HEK293 (cell line): ENCODE measurements at regions not wholly inside any gene's neighbourhood (a gene's known extent, or its start where the extent isn't known, plus 50 kb on each side); places are given as distances from the start of the nearest gene placed in this dataset.

Source experiments
- CTCF ChIA-PET: fragments of 350-600 bp; formaldehyde crosslinking; extraction: SDS; loops from one replicate; lab custom pipeline; 2021; ENCODE audit warnings: antibody characterized with exemption; lab: Yijun Ruan, JAX
- POLR2A ChIA-PET: fragments of 300-600 bp; formaldehyde crosslinking; extraction: SDS; loops from one replicate; lab custom pipeline; 2020; ENCODE audit warnings: antibody characterized with exemption, inconsistent platforms; lab: Yijun Ruan, JAX
- H3K27ac ChIP-seq: fragments of 200-500 bp; sonication (Bioruptor generic); 2 replicates; pipeline ENCODE4 v1.5.1; 2014; ENCODE audit warnings: low read depth, low read length, control low read depth, inconsistent platforms; ENCODE audit errors: extremely low read depth
- H3K36me3 ChIP-seq, 2 experiments: fragments of 200-500 bp in 1 of 2; sonication (Bioruptor generic) in 1 of 2; 1 replicate in 1 of 2; 2 replicates in 1 of 2; pipeline ENCODE4 v1.5.1; 2014 to 2017; ENCODE audit warnings: inconsistent platforms in 2 of 2, low read length in 2 of 2; ENCODE audit not compliant: control insufficient read depth in 2 of 2, insufficient read depth in 1 of 2
- H3K4me1 ChIP-seq: fragments of 200-500 bp; sonication (Bioruptor generic); 2 replicates; pipeline ENCODE4 v1.5.1; 2014; ENCODE audit warnings: mild to moderate bottlenecking, low read length, inconsistent platforms; ENCODE audit not compliant: control insufficient read depth, insufficient read depth
- H3K4me3 ChIP-seq: 2 replicates; pipeline ENCODE4 v1.5.1; 2011; ENCODE audit warnings: low read depth, mild to moderate bottlenecking, control low read depth, low read length, moderate library complexity
- H3K9me3 ChIP-seq: fragments of 200-500 bp; sonication (Bioruptor generic); 2 replicates; pipeline ENCODE4 v1.5.1; 2014; ENCODE audit warnings: low read depth, low read length, inconsistent platforms; ENCODE audit not compliant: control insufficient read depth, insufficient read depth
- AEBP2 ChIP-seq: fragments of 450-650 bp; formaldehyde crosslinking; IDR thresholded peaks from 2 replicates; pipeline ENCODE4 v1.5.1; 2016; ENCODE audit warnings: missing biosample characterization, missing genetic modification characterization, borderline replicate concordance
- EGR2 ChIP-seq: fragments of 450-650 bp; formaldehyde crosslinking; IDR thresholded peaks from 2 replicates; pipeline ENCODE4 v1.5.1; 2016; ENCODE audit warnings: low read depth, missing biosample characterization, missing genetic modification characterization
- FEZF1 ChIP-seq: fragments of 450-650 bp; formaldehyde crosslinking; IDR thresholded peaks from 2 replicates; pipeline ENCODE4 v1.5.1; 2016; ENCODE audit warnings: missing biosample characterization, missing genetic modification characterization
- GLI2 ChIP-seq: fragments of 450-650 bp; formaldehyde crosslinking; IDR thresholded peaks from 2 replicates; pipeline ENCODE4; 2017; ENCODE audit warnings: missing biosample characterization, missing genetic modification characterization, low read depth, borderline replicate concordance
- IKZF3 ChIP-seq: fragments of 450-650 bp; IDR thresholded peaks from 2 replicates; pipeline ENCODE4 v1.5.0; 2018; ENCODE audit warnings: missing biosample characterization, mild to moderate bottlenecking, missing genetic modification characterization, moderate library complexity
- ZBTB20 ChIP-seq: fragments of 450-650 bp; formaldehyde crosslinking; IDR thresholded peaks from 2 replicates; pipeline ENCODE4 v1.5.1; 2016; ENCODE audit warnings: missing biosample characterization, missing genetic modification characterization
- ZBTB26 ChIP-seq: fragments of 450-650 bp; formaldehyde crosslinking; optimal IDR thresholded peaks from 2 replicates; pipeline ENCODE3; 2016; ENCODE audit warnings: missing biosample characterization, mild to moderate bottlenecking, missing genetic modification characterization
- ZBTB48 ChIP-seq: fragments of 450-650 bp; formaldehyde crosslinking; IDR thresholded peaks from 2 replicates; pipeline ENCODE4 v1.5.1; 2016; ENCODE audit warnings: missing biosample characterization, missing genetic modification characterization
- ZNF114 ChIP-seq: fragments of 450-650 bp; formaldehyde crosslinking; IDR thresholded peaks from 2 replicates; pipeline ENCODE4 v1.5.0; 2017; ENCODE audit warnings: missing biosample characterization, missing genetic modification characterization
- ZNF16 ChIP-seq: fragments of 450-650 bp; formaldehyde crosslinking; IDR thresholded peaks from 2 replicates; pipeline ENCODE4 v1.5.1; 2016; ENCODE audit warnings: low read depth, missing biosample characterization, missing genetic modification characterization
- ZNF169 ChIP-seq: fragments of 450-650 bp; formaldehyde crosslinking; IDR thresholded peaks from 2 replicates; pipeline ENCODE4 v1.5.1; 2016; ENCODE audit warnings: missing biosample characterization, missing genetic modification characterization
- ZNF18 ChIP-seq: fragments of 450-650 bp; formaldehyde crosslinking; IDR thresholded peaks from 2 replicates; pipeline ENCODE4 v1.5.1; 2016; ENCODE audit warnings: missing biosample characterization, missing genetic modification characterization
- ZNF184 ChIP-seq: fragments of 450-650 bp; IDR thresholded peaks from 2 replicates; pipeline ENCODE4 v1.5.1; 2018; ENCODE audit warnings: missing biosample characterization, mild to moderate bottlenecking, missing genetic modification characterization
- ZNF202 ChIP-seq: fragments of 450-650 bp; formaldehyde crosslinking; IDR thresholded peaks from 2 replicates; pipeline ENCODE4 v1.5.1; 2016; ENCODE audit warnings: missing biosample characterization, missing genetic modification characterization, borderline replicate concordance
- ZNF302 ChIP-seq: fragments of 450-650 bp; formaldehyde crosslinking; IDR thresholded peaks from 2 replicates; pipeline ENCODE4 v1.5.1; 2016; ENCODE audit warnings: missing biosample characterization, missing genetic modification characterization, low read depth
- ZNF366 ChIP-seq: fragments of 450-650 bp; formaldehyde crosslinking; conservative IDR thresholded peaks from 2 replicates; pipeline ENCODE4 v1.5.1; 2016; ENCODE audit warnings: missing biosample characterization, missing genetic modification characterization
- ZNF518A ChIP-seq: fragments of 450-650 bp; formaldehyde crosslinking; conservative IDR thresholded peaks from 2 replicates; pipeline ENCODE4 v1.5.1; 2016; ENCODE audit warnings: low read depth, missing biosample characterization, missing genetic modification characterization
- ZNF76 ChIP-seq: fragments of 450-650 bp; formaldehyde crosslinking; IDR thresholded peaks from 2 replicates; pipeline ENCODE4; 2016; ENCODE audit warnings: low read depth, missing biosample characterization, missing genetic modification characterization, borderline replicate concordance
- ZNF776 ChIP-seq: fragments of 450-650 bp; formaldehyde crosslinking; IDR thresholded peaks from 2 replicates; pipeline ENCODE4 v1.5.0; 2017; ENCODE audit warnings: missing biosample characterization, missing genetic modification characterization, borderline replicate concordance
- ZSCAN30 ChIP-seq: fragments of 450-650 bp; IDR thresholded peaks from 2 replicates; pipeline ENCODE4 v1.5.1; 2018; ENCODE audit warnings: missing biosample characterization, mild to moderate bottlenecking, missing genetic modification characterization, moderate library complexity
- ZXDB ChIP-seq: fragments of 450-650 bp; formaldehyde crosslinking; IDR thresholded peaks from 2 replicates; pipeline ENCODE4 v1.5.1; 2016; ENCODE audit warnings: missing biosample characterization, missing genetic modification characterization

GRCh38 chr11:19336331-19336730 lies 95.6 kb upstream of the E2F8 start (continued):
- TF ChIP-seq ZNF518A (no peak), ZSCAN30 (tag by site-specific recombination) (no peak), ZBTB48 (tag by site-specific recombination) (no peak), ZNF202 (tag by site-specific recombination) (no peak), ZNF776 (no peak)

- Histone ChIP-seq H3K4me3 (no peak overlapping the region), H3K36me3 (no peaks in the 10 kb centered on the region), H3K9me3 (no peaks in the 10 kb centered on the region), H3K27ac (no peak overlapping the region), H3K4me1 (no peaks in the 10 kb centered on the region)
- TF ChIP-seq GLI2 (no peak), EGR2 (tag by site-specific recombination) (no peak), AEBP2 (tag by site-specific recombination) (no peak), ZNF302 (tag by site-specific recombination) (no peak), ZNF16 (no peak), FEZF1 (tag by site-specific recombination) (no peak), ZNF76 (tag by site-specific recombination) (no peak), ZNF18 (no peak), ZNF114 (tag by site-specific recombination) (no peak), ZNF169 (tag by site-specific recombination) (no peak), IKZF3 (tag by site-specific recombination) (no peak), ZNF366 (tag by site-specific recombination) (no peak), ZBTB26 (tag by site-specific recombination) (no peak), ZBTB20 (tag by site-specific recombination) (no peak), ZBTB48 (tag by site-specific recombination) (no peak), ZNF184 (tag by site-specific recombination) (no peak), ZXDB (tag by site-specific recombination) (no peak)
- ChIA-PET POLR2A (no interaction called here), CTCF (no interaction called here)
Observed at GRCh38 chr11:19332476-19332875, 91.7 kb upstream of the E2F8 start.
